ENCODE measurements at regions not wholly inside any gene's neighbourhood (a gene's known extent, or its start where the extent isn't known, plus 50 kb on each side); places are given as distances from the start of the nearest gene placed in this dataset.

- TF ChIP-seq ZFX (IDR thresholded peaks at IDR 0.05) (no peak), CTCF (conservative IDR thresholded peaks at IDR 0.05) (no peak)
- no peak overlapping the region for H3K27ac ChIP-seq
Measured at GRCh38 chr6:110044096-110044495, 66.0 kb downstream of the GPR6 start.

- TF ChIP-seq ZFX (IDR thresholded peaks at IDR 0.05) (no peak), CTCF (conservative IDR thresholded peaks at IDR 0.05) (no peak)
- H3K27ac ChIP-seq = no peak overlapping the region
Measured at GRCh38 chr6:110044622-110045021, 66.5 kb downstream of the GPR6 start.

- no peak overlapping the region for H3K27ac ChIP-seq
- TF ChIP-seq ZFX (IDR thresholded peaks at IDR 0.05) (no peak), CTCF (conservative IDR thresholded peaks at IDR 0.05) (no peak)
Measured at GRCh38 chr6:110048221-110048875, 70.2 kb downstream of the GPR6 start.

GRCh38 chr6:110049696-110050439 lies 71.8 kb downstream of the GPR6 start:
- TF ChIP-seq CTCF (conservative IDR thresholded peaks at IDR 0.05) (no peak), ZFX (IDR thresholded peaks at IDR 0.05) (no peak)

More at GRCh38 chr6:110049696-110050439, 71.8 kb downstream of the GPR6 start:
- no peak overlapping the region for H3K27ac ChIP-seq
